CD14-positive monocyte (primary cell): ENCODE measurements at regions not wholly inside any gene's neighbourhood (a gene's known extent, or its start where the extent isn't known, plus 50 kb on each side); places are given as distances from the start of the nearest gene placed in this dataset.

ENCODE experiments used
- DNase-seq, 3 donors: peaks; one replicate each; pipeline ENCODE4 v3.0.0-alpha.2; 2011 to 2022
- H2AFZ ChIP-seq: 2 replicates; pipeline ENCODE4 v1.6.0; 2012; ENCODE audit warnings: mild to moderate bottlenecking, low read depth, low read length, inconsistent platforms; ENCODE audit not compliant: insufficient read depth, poor library complexity, severe bottlenecking
- H3K27ac ChIP-seq, 2 donors: 1 replicate in 1 of 2; 2 replicates in 1 of 2; pipeline ENCODE4 v1.5.1; 2012 to 2013; ENCODE audit warnings: low read length in 2 of 2, control low read depth in 1 of 2, inconsistent platforms in 1 of 2, low read depth in 1 of 2, mild to moderate bottlenecking in 1 of 2
- H3K27me3 ChIP-seq, 2 donors: one replicate each; pipeline versions ENCODE4 v1.6.0 to v1.6.1; 2011 to 2013; ENCODE audit warnings: low read length in 2 of 2; ENCODE audit not compliant: control insufficient read depth in 2 of 2, insufficient read depth in 2 of 2
- H3K36me3 ChIP-seq, 2 donors: replicated peaks in 1 of 2; 1 replicate in 1 of 2; 2 replicates in 1 of 2; pipeline versions ENCODE4 v1.5.1 to v1.6.1; 2012 to 2013; ENCODE audit warnings: low read length in 2 of 2, control low read depth in 1 of 2, inconsistent platforms in 1 of 2, mild to moderate bottlenecking in 1 of 2; ENCODE audit not compliant: insufficient read depth in 2 of 2, control insufficient read depth in 1 of 2
- H3K4me1 ChIP-seq, 2 donors: 1 replicate in 1 of 2; 2 replicates in 1 of 2; pipeline versions ENCODE4 v1.5.1 to v1.6.1; 2012 to 2013; ENCODE audit warnings: low read length in 2 of 2, control low read depth in 1 of 2, inconsistent platforms in 1 of 2, mild to moderate bottlenecking in 1 of 2, moderate library complexity in 1 of 2; ENCODE audit not compliant: insufficient read depth in 2 of 2, control insufficient read depth in 1 of 2
- H3K4me2 ChIP-seq: replicated peaks from 2 replicates; pipeline ENCODE3; 2012; ENCODE audit warnings: low read length, moderate library complexity, mild to moderate bottlenecking; ENCODE audit not compliant: poor library complexity, severe bottlenecking; ENCODE audit errors: extremely low read depth
- H3K4me3 ChIP-seq, 3 experiments: fragments of 200-600 bp in 1 of 3; sonication (generic) in 1 of 3; replicated peaks in 1 of 3; 1 replicate in 2 of 3; 2 replicates in 1 of 3; pipeline ENCODE4 v1.5.1; 2011 to 2013; ENCODE audit warnings: low read length in 3 of 3, mild to moderate bottlenecking in 3 of 3, control low read depth in 2 of 3, low read depth in 2 of 3, inconsistent platforms in 1 of 3, moderate library complexity in 1 of 3
- H3K79me2 ChIP-seq: 2 replicates; pipeline ENCODE4 v1.6.0; 2012; ENCODE audit warnings: mild to moderate bottlenecking, control low read depth, inconsistent platforms, low read length, moderate library complexity; ENCODE audit not compliant: insufficient read depth
- H3K9ac ChIP-seq: 2 replicates; pipeline ENCODE4 v1.6.0; 2017; ENCODE audit warnings: low read length, mild to moderate bottlenecking; ENCODE audit not compliant: insufficient read depth, poor library complexity, severe bottlenecking
- H3K9me3 ChIP-seq, 2 donors: replicated peaks in 1 of 2; 1 replicate in 1 of 2; 2 replicates in 1 of 2; pipeline versions ENCODE4 v1.5.1 to v1.6.1; 2012 to 2013; ENCODE audit warnings: low read length in 2 of 2, control low read depth in 1 of 2; ENCODE audit not compliant: control insufficient read depth in 1 of 2, insufficient read depth in 1 of 2
- H4K20me1 ChIP-seq: 2 replicates; pipeline ENCODE4 v1.6.0; 2012; ENCODE audit warnings: mild to moderate bottlenecking, low read length, control low read depth, moderate library complexity; ENCODE audit not compliant: insufficient read depth
- H3K27ac Mint-ChIP-seq, 7 donors: one replicate each; pipeline ENCODE4 v1.8.0; 2020; ENCODE audit warnings: mild to moderate bottlenecking in 7 of 7, mixed read lengths in 7 of 7, moderate library complexity in 6 of 7, inconsistent platforms in 2 of 7
- H3K27me3 Mint-ChIP-seq, 3 donors: one replicate each; pipeline ENCODE4 v1.8.0; 2021 to 2022; ENCODE audit warnings: low read depth in 3 of 3, mild to moderate bottlenecking in 3 of 3, mixed read lengths in 3 of 3, moderate library complexity in 3 of 3, inconsistent platforms in 1 of 3
- H3K36me3 Mint-ChIP-seq, 2 donors: one replicate each; pipeline ENCODE4 v1.8.0; 2020; ENCODE audit warnings: mixed read lengths in 2 of 2, inconsistent platforms in 1 of 2, mild to moderate bottlenecking in 1 of 2
- H3K4me1 Mint-ChIP-seq: one replicate; pipeline ENCODE4 v1.8.0; 2020; ENCODE audit warnings: mild to moderate bottlenecking, mixed read lengths
- H3K4me3 Mint-ChIP-seq, 2 donors: one replicate each; pipeline ENCODE4 v1.8.0; 2020; ENCODE audit warnings: mild to moderate bottlenecking in 2 of 2, mixed read lengths in 2 of 2, moderate library complexity in 1 of 2
- H3K9me3 Mint-ChIP-seq, 7 donors: one replicate each; pipeline ENCODE4 v1.8.0; 2020 to 2022; ENCODE audit warnings: mixed read lengths in 7 of 7, mild to moderate bottlenecking in 6 of 7, moderate library complexity in 6 of 7, inconsistent platforms in 2 of 7
- CTCF ChIP-seq: fragments of 200-600 bp; IDR thresholded peaks from one replicate; pipeline ENCODE4 v1.8.0; 2022; ENCODE audit warnings: antibody characterized with exemption, mild to moderate bottlenecking
- WGBS: methylation state at CpG from one replicate; pipeline ENCODE4 v1.1.5; 2013; ENCODE audit warnings: missing lambda C conversion rate; ENCODE audit not compliant: insufficient coverage; 5-methylcytosine and 5-hydroxymethylcytosine counted together
- intact Hi-C, 2 donors: fragments of 100-400 bp; cut with micrococcal nuclease; formaldehyde crosslinking; loops; one replicate each; pipeline versions ENCODE4 v1.15.0 to v1.15.1; 2023

- no peaks in the 10 kb centered on the region for H3K27me3 ChIP-seq
- no peaks in the 10 kb centered on the region for H3K36me3 ChIP-seq
- intact Hi-C loops, result no loop called here
- no peaks in the 10 kb centered on the region for H4K20me1 ChIP-seq
- no peak overlapping the region for H3K27ac ChIP-seq
- peaks cover 0 to 1% (median 0%) of the 10 kb centered on the region in 3 donors for H3K27me3 Mint-ChIP-seq
- WGBS, result no CpG with 5 or more reads among the region's 2 CpGs
- peaks cover 0 to 3% of the 10 kb centered on the region in 2 donors for H3K9me3 ChIP-seq
- H3K4me1 Mint-ChIP-seq, result peaks cover 7% of the 10 kb centered on the region
- peaks cover 0 to 4% (median 0%) of the 10 kb centered on the region in 7 donors for H3K9me3 Mint-ChIP-seq
- no peak overlapping the region for H3K4me3 ChIP-seq
- no peak overlapping the region for H3K27ac Mint-ChIP-seq
- DNase-seq, result no peak
- H3K4me2 ChIP-seq, result no peak overlapping the region
- no peak overlapping the region for H3K4me3 Mint-ChIP-seq
- no peaks in the 10 kb centered on the region for H3K36me3 Mint-ChIP-seq
- peaks cover under 1 to 9% of the 10 kb centered on the region in 2 donors for H3K4me1 ChIP-seq
- no peaks in the 10 kb centered on the region for H3K79me2 ChIP-seq
- H3K9ac ChIP-seq, result no peak overlapping the region
- H2AFZ ChIP-seq, result no peak overlapping the region
- no peak for TF ChIP-seq CTCF
These were observed 996.6 kb downstream of the TMEM121 start for GRCh38 chr14:106522990-106523389.

DNA sequence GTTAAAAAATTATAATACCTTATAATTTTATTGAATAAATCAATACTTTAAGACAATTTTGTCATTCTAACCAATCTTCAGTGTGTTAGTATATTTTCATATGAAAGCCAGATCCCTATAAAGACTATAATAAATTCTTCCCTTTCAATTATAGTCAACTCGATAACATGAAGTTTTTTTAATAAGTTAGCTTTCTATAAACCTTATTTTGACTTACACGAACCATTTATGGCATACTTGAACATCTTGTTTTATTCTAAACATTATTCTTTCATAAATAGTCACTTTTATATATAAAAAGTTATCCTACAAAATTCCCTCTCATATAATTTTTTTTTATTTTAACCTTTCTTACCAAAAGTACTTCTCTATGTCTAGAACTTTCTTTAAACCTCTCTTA, 1002.3 kb downstream of the TMEM121 start:
- Histone ChIP-seq H3K36me3 (no peaks in the 10 kb centered on the region), H3K9ac (no peak overlapping the region), H3K4me2 (no peak overlapping the region), H3K27ac (no peak overlapping the region), H3K4me1 (no peaks in the 10 kb centered on the region), H3K4me3 (no peak overlapping the region), H4K20me1 (no peaks in the 10 kb centered on the region), H3K9me3 (peaks cover 0 to 12% of the 10 kb centered on the region in 2 donors), H3K27me3 (no peaks in the 10 kb centered on the region), H2AFZ (no peak overlapping the region), H3K79me2 (no peaks in the 10 kb centered on the region)
- peaks cover 2 to 13% (median 9%) of the 10 kb centered on the region in 7 donors for H3K9me3 Mint-ChIP-seq
- H3K4me3 Mint-ChIP-seq, result no peak overlapping the region
- H3K27ac Mint-ChIP-seq, result no peak overlapping the region
- WGBS, result no CpG with 5 or more reads among the region's 2 CpGs
- H3K27me3 Mint-ChIP-seq, result peaks cover 0 to 5% (median 2%) of the 10 kb centered on the region in 3 donors
- intact Hi-C loops, result no loop called here
- no peak for DNase-seq
- TF ChIP-seq CTCF, result no peak
- no peaks in the 10 kb centered on the region for H3K36me3 Mint-ChIP-seq
- no peaks in the 10 kb centered on the region for H3K4me1 Mint-ChIP-seq
